Endothelial cell of umbilical vein (primary cell): ENCODE measurements at regions not wholly inside any gene's neighbourhood (a gene's known extent, or its start where the extent isn't known, plus 50 kb on each side); places are given as distances from the start of the nearest gene placed in this dataset.

Experiments
- BruUV-seq: library from RNA; stranded (reverse); fragments of 400-500 nt; replicated peaks from 2 replicates; lab custom pipeline; 2021; lab: Mats Ljungman, UMichigan
- CTCF ChIA-PET: fragments of 300-600, 350-600 bp; sonication (Branson Sonifier 250); formaldehyde crosslinking; loops from one replicate; lab custom pipeline; 2021; ENCODE audit warnings: antibody characterized with exemption, inconsistent platforms; lab: Charles Lee
- POLR2A ChIA-PET: fragments of 300-600, 350-600 bp; sonication (Branson Sonifier 250); formaldehyde crosslinking; loops from one replicate; lab custom pipeline; 2021; ENCODE audit warnings: antibody characterized with exemption, inconsistent platforms; lab: Charles Lee
- DNase-seq: peaks from one replicate; pipeline ENCODE4 v3.0.0-alpha.2; 2011; ENCODE audit warnings: low read depth, low spot score
- FAIRE-seq: peaks from 2 replicates; lab custom pipeline; 2011; peaks lifted over from hg19 to GRCh38; lab: Jason Lieb, UNC
- H2AFZ ChIP-seq: 2 replicates; pipeline ENCODE4 v1.6.0; 2012; ENCODE audit warnings: low read depth, low read length, control low read depth, inconsistent platforms
- H3K27ac ChIP-seq: 2 replicates; pipeline ENCODE4 v1.5.1; 2011; ENCODE audit warnings: low read depth, mild to moderate bottlenecking, control low read depth, low read length, moderate library complexity; ENCODE audit not compliant: insufficient read depth
- H3K27me3 ChIP-seq, 2 experiments: 2 replicates each; pipeline versions ENCODE4 v1.6.0 to v1.6.1; 2011; ENCODE audit warnings: low read length in 2 of 2, mixed read lengths in 1 of 2; ENCODE audit not compliant: control insufficient read depth in 2 of 2, insufficient read depth in 2 of 2
- H3K36me3 ChIP-seq, 2 experiments: 2 replicates in 1 of 2; 3 replicates in 1 of 2; pipeline ENCODE4 v1.5.1; 2011; ENCODE audit warnings: low read length in 2 of 2, mild to moderate bottlenecking in 1 of 2, moderate library complexity in 1 of 2; ENCODE audit not compliant: control insufficient read depth in 2 of 2, insufficient read depth in 2 of 2; ENCODE audit errors: extremely low read depth in 1 of 2
- H3K4me1 ChIP-seq: 3 replicates; pipeline ENCODE4 v1.5.1; 2011; ENCODE audit warnings: mild to moderate bottlenecking, low read length; ENCODE audit not compliant: control insufficient read depth, insufficient read depth; ENCODE audit errors: extremely low read depth
- H3K4me2 ChIP-seq: 2 replicates; pipeline ENCODE4 v1.6.1; 2011; ENCODE audit warnings: low read length, control low read depth, mixed read lengths; ENCODE audit not compliant: insufficient read depth
- H3K4me3 ChIP-seq, 3 experiments: fragments of 200-600 bp in 1 of 3; sonication (generic), shearing (Covaris generic) in 1 of 3; replicated peaks in 1 of 3; 2 replicates each; pipeline ENCODE4 v1.5.1; 2011 to 2016; ENCODE audit warnings: control low read depth in 3 of 3, low read length in 3 of 3, mild to moderate bottlenecking in 2 of 3, inconsistent platforms in 1 of 3, low read depth in 1 of 3, moderate library complexity in 1 of 3; ENCODE audit not compliant: insufficient read depth in 1 of 3
- H3K79me2 ChIP-seq: 2 replicates; pipeline ENCODE4 v1.6.0; 2012; ENCODE audit warnings: low read length, inconsistent platforms; ENCODE audit not compliant: control insufficient read depth, insufficient read depth
- H3K9ac ChIP-seq: replicated peaks from 2 replicates; pipeline ENCODE3; 2011; ENCODE audit warnings: low read length, control low read depth; ENCODE audit not compliant: insufficient read depth; ENCODE audit errors: extremely low read depth
- H3K9me1 ChIP-seq: replicated peaks from 3 replicates; pipeline ENCODE4 v1.6.0; 2011; ENCODE audit warnings: mild to moderate bottlenecking, low read length; ENCODE audit not compliant: control insufficient read depth, insufficient read depth; ENCODE audit errors: extremely low read depth
- H3K9me3 ChIP-seq: replicated peaks from 2 replicates; pipeline ENCODE4 v1.5.1; 2012; ENCODE audit warnings: low read length, inconsistent platforms; ENCODE audit not compliant: control insufficient read depth, insufficient read depth
- H4K20me1 ChIP-seq: replicated peaks from 2 replicates; pipeline ENCODE3; 2011; ENCODE audit warnings: mild to moderate bottlenecking, low read length; ENCODE audit not compliant: control insufficient read depth, insufficient read depth; ENCODE audit errors: extremely low read depth
- CTCF ChIP-seq, 2 donors: IDR thresholded peaks; 1 replicate in 1 of 2; 2 replicates in 1 of 2; pipeline ENCODE4 v1.5.1; 2011; ENCODE audit warnings: low read length in 2 of 2, mild to moderate bottlenecking in 2 of 2, moderate library complexity in 2 of 2, control low read depth in 1 of 2, inconsistent platforms in 1 of 2, low read depth in 1 of 2; ENCODE audit not compliant: insufficient read depth in 1 of 2; ENCODE audit errors: extremely low read depth in 1 of 2
- FOS ChIP-seq: IDR thresholded peaks from 2 replicates; pipeline ENCODE4 v1.6.1; 2011; ENCODE audit warnings: mild to moderate bottlenecking, low read length, moderate library complexity, borderline replicate concordance; ENCODE audit not compliant: insufficient read depth
- GATA2 ChIP-seq: IDR thresholded peaks from 2 replicates; pipeline ENCODE4 v1.7.0; 2011; ENCODE audit warnings: low read depth, mild to moderate bottlenecking, moderate library complexity, mixed read lengths, low read length; ENCODE audit not compliant: insufficient read length, insufficient read depth
- JUN ChIP-seq: IDR thresholded peaks from 2 replicates; pipeline ENCODE4 v1.6.1; 2011; ENCODE audit warnings: borderline replicate concordance, low read depth; ENCODE audit not compliant: insufficient read length, insufficient read depth
- MAX ChIP-seq: IDR thresholded peaks from 2 replicates; pipeline ENCODE4 v1.6.1; 2011; ENCODE audit not compliant: insufficient read depth, insufficient read length
- MYC ChIP-seq: IDR thresholded peaks from one replicate; pipeline ENCODE4 v1.6.1; 2011; ENCODE audit warnings: mild to moderate bottlenecking, low read depth, low read length
- dilution Hi-C: fragments of 300-500 bp; cut with MboI; formaldehyde crosslinking; loops from one replicate; pipeline ENCODE4 v1.15.0; 2019; ENCODE audit warnings: low sequenced_read_pairs; ENCODE audit not compliant: extremely low pct_ligation_motif_present
- intact Hi-C: fragments of 100-400 bp; cut with micrococcal nuclease; formaldehyde crosslinking; loops from one replicate; pipeline ENCODE4 v1.10.0; 2022

GRCh38 chr20:47866480-47866879, 81.2 kb upstream of the SULF2 start:
- DNase-seq (no peak), FAIRE-seq (no peak)
- H4K20me1 ChIP-seq, result no peaks in the 10 kb centered on the region
- no peaks in the 10 kb centered on the region for H3K4me1 ChIP-seq
- peaks cover 7 to 24% of the 10 kb centered on the region in 2 experiments for H3K27me3 ChIP-seq
- H3K79me2 ChIP-seq, result no peaks in the 10 kb centered on the region
- no peak overlapping the region for H3K27ac ChIP-seq
- H3K9me3 ChIP-seq, result no peaks in the 10 kb centered on the region
- BruUV-seq, result no TSS peak
- no peaks in the 10 kb centered on the region for H3K9me1 ChIP-seq
- dilution Hi-C loops (no loop called here), intact Hi-C loops (no loop called here)
- TF ChIP-seq GATA2 (no peak), MYC (no peak), CTCF (IDR thresholded peaks at IDR 0.05; ENCODE audit: extremely low read depth in 1 of 2, insufficient read depth in 1 of 2, low read depth in 1 of 2, low read length in 2 of 2) (no peak), JUN (no peak), MAX (no peak), FOS (no peak)
- H3K4me2 ChIP-seq, result no peak overlapping the region
- no peak overlapping the region for H3K9ac ChIP-seq
- POLR2A ChIA-PET, result interaction anchor here (0.5 kb wide), 1 partner anchor 166 kb away, joined by 3 read pairs; no protein-coding TSS in a partner anchor
- no peaks in the 10 kb centered on the region for H3K36me3 ChIP-seq
- CTCF ChIA-PET, result interaction anchor here (1.2 kb wide), 1 partner anchor 11 kb away, joined by 3 read pairs; no protein-coding TSS in a partner anchor
- H2AFZ ChIP-seq, result no peak overlapping the region
- H3K4me3 ChIP-seq, result no peak overlapping the region
